Occipital lobe (tissue), 1 donor: ENCODE measurements at regions not wholly inside any gene's neighbourhood (a gene's known extent, or its start where the extent isn't known, plus 50 kb on each side); places are given as distances from the start of the nearest gene placed in this dataset.
"Not testable (repeated sequence)": the region's sequence is repeated elsewhere in the genome, so short reads cannot be mapped to it uniquely, and the experiment has no call there.

Source experiments
- DNase-seq: peaks from one replicate; lab custom pipeline; 2025; lab: John Stamatoyannopoulos, UW

DNA sequence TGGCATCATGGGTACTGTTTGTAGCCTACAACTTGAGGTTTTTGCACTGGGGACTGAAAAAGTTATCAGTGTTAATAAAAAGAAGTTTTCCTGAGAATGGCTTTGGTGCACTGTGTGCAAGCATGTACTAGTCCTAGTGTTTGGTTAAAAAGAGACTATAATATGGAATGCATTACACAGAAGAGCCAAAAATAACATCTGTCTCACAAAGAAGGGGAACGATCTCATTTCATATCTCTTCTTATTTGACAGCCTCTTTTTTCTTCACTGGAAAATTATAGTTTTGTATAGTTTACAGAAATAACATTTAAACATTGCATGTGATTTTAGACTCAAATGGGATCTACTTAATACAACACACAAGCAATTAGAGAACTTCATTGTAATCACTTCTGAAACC is 127.0 kb upstream of the GDNF start:
- no peak for DNase-seq

DNA sequence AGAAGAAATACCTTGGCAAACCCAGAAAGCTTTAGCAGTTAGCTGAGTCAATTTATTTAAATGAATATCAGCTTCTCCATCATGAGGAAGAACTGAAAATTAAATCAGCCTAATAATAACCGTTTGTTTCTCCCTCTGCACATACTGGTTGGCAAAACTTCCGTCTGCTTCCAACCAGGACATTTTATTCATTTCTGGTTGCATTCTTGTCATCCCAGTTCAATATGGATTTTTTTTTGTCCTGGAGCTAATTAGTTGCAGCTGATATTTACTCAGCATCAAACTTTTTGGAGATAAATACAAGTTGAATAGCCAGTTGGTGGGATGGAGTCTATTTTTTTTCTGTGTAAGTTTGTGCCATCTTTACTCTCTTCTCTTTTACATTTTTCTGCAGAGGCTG is 126.5 kb upstream of the GDNF start:
- DNase-seq: no peak

DNA sequence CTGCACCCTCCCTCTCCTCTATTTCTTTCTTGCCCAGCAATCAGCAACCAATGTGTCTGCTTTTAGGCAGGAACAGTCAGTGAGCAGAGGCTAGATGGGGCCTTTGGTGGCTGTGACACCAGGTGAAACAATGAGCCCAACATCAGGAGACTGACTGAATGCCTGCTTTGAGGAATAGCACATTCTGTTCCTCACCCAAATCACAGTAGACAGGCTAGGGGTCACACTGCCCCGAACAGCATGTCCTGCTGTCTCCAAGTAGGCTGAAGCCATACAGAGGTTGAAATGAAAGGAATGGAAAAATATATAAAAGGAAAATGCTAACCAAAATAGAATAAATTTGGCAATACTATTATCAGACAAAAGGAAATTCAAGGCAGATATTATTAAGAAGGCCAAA is 122.5 kb upstream of the GDNF start:
- DNase-seq: no peak

DNA sequence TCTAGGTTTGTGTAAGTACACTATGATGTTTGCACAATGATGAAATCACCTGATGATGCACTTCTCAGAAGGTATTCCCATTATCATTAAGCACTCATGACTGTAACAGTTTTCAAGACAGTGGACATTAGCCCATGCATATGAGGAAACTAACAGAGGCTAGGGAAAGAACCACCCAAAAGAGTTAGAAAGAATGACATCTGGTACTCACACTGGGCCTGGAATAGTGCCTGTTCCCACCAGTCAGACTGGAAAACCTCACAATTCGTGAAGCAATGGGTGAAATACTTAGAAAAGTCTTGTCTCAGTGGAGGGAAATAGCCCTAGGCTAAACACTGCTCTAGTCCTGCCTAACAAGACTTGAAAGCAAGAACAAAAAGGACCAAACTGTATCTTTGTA is 117.4 kb upstream of the GDNF start:
- DNase-seq: no peak

DNA sequence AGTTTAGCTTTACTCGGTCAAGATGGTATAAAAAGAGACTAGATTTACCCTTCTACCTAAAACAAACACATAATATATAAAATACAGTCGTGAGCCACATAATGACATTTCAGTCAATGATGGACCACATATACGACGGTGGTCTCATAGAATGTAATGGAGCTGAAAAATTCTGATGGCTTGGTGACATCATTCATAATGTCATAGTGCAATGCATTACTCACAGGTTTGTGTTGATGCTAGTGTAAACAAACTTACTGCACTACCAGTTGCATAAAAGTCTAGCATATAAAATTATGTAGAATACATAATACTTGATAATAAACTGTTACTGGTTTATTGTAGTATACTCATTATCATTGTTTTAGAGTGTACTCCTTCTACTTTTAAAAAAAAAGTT is 115.9 kb upstream of the GDNF start:
- no peak for DNase-seq

DNA sequence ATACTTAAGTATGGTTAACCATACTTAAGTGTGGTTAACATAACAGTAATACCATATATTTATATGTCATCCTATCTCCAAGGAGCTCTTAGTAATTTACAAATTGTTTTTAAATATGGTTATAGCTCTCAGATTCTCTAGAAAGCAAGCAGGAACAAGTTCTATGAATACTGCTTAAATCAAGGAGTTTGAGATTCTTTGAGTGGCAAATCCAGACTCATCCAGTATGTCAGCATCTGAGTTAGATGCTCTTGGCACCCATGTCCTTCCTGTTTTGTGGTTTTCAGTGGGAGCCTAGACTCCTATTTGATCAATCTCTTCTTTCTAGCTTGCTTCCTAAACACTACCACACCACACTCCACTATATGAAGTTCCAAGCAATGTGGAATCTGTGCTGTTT is 114.7 kb upstream of the GDNF start:
- no peak for DNase-seq

DNA sequence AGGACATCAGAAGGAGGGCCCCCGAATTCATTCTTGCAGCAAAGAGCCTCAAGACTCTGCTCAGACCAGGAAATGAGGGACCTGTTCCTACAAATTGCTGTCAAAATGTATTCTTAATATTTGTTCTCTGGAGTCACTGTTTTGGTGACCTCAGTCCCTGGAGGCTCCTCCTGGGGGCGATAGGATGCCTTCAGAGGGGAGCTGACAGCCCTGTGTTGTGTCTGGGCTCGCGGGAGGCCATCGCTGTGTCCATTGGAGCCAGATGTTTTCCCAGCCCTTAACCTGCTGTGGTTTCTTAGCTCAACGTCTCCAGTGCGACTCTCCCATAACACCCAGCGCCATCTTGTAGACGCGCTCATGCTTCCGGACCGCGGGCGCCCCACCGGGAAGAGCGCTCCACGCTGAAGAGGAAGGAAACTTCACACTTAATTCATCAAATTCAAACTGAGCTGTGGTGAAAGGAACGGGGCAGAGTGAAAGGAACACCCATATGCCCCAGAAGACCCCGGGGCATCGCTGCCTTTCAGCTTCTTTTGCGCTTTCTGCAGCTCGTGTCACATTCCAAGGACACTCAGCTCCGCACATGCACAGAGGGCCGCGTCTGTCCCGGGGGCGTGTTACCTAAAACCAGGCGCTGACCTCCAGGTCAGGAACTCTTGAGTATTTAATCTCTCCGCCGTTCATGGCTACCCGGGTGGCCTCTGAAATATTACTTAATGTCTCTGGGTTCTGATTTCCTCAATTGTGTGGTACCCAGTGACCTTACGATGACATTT is 112.3 kb upstream of the GDNF start:
- no peak for DNase-seq

DNA sequence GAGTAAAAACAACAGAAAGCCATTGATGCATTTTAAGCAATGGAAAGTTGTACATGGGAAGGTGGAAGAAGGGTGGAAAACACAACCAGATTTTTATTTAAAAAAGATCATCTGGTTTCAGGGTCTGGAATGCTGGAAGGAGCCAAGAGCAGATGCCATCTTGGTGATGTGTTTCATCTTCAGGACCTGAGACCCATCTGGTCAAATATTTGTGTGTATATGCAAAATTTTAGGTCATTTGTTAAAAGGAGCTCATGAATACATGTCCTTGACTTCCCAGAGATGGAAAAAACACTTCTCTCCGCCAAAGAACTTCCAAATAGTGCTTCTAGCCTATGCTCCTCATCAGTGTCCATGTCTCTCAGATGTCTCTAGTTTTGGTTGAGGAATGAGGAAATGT is 110.6 kb upstream of the GDNF start:
- no peak for DNase-seq

DNA sequence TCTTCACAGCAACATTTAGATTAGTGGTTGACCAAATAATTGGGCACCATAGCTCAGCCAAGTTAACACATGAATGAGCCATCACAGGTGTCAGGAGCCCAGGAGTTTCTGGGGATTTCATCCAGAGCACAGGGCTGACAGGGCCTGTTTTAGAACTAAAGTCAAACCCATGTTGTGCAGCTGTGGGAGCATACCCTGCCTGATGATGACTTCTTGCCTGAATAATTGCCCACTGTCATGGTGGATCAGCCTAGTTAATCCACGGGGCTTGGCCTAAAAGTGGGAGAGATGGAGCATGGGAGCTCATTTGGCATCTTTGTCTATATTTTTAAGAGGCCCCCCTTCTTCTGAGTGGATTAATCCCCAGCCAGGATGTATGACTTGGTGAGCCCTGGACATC is 105.6 kb upstream of the GDNF start:
- no peak for DNase-seq

DNA sequence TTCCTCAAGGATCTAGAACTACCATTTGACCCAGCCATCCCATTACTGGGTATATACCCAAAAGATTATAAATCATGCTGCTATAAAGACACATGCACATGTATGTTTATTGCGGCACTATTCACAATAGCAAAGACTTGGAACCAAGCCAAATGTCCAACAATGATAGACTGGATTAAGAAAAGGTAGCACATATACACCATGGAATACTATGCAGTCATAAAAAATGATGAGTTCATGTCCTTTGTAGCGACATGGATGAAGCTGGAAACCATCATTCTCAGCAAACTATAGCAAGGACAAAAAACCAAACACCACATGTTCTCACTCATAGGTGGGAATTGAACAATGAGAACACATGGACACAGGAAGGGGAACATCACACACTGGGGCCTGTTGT is 103.3 kb upstream of the GDNF start:
- DNase-seq: not testable (repeated sequence)

DNA sequence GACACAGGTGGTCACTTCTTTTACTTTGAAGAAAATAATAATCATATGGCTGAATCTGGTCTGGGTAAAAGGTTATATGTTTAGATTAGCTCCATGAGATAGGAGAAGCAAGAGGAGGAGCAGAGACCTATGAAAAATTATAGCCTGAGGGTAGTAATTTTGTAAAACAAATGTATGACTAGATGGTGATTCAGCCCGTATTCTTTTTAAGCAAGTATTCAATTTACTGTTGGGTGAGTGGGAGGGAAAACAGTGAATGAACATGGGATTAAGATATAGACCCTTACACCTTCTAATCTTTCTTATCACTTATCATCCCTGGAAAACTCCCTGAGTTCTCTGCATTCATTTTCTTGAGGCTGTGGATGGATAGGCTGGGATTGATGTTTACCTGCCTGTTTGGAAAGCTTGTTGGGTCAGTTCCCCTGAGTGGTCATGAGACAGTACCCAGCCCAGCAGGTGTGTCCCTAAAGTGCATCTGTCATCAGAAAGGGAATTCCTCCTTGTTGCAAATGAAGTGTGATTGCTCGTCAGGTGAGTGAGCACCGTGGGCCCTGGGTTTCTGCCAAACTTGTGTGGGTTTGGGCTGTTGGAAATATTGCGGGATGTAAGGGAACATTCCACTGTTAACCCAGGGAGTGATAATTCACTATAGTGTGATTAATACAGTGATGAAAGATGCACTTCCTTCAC is 101.2 kb upstream of the GDNF start:
- DNase-seq: no peak

DNA sequence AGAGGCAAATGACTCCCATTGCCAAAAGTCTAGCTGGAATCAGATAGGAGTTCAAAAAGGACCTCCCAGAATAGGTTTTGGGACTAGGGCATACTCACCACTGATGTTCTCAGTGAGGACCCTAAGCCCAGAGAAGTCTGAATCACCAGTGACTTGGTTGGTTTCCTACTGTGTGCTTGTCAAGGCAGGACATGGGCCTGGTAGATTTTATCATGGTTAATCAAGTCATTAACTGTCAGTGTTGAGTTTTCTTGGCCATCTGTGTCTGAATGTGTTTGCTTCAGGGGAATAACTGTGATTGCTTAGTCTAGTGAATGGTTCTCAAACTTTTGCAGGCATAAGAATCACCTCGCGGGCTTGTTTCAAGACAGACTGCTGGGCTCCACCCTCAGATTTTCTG is 99.0 kb upstream of the GDNF start:
- no peak for DNase-seq

DNA sequence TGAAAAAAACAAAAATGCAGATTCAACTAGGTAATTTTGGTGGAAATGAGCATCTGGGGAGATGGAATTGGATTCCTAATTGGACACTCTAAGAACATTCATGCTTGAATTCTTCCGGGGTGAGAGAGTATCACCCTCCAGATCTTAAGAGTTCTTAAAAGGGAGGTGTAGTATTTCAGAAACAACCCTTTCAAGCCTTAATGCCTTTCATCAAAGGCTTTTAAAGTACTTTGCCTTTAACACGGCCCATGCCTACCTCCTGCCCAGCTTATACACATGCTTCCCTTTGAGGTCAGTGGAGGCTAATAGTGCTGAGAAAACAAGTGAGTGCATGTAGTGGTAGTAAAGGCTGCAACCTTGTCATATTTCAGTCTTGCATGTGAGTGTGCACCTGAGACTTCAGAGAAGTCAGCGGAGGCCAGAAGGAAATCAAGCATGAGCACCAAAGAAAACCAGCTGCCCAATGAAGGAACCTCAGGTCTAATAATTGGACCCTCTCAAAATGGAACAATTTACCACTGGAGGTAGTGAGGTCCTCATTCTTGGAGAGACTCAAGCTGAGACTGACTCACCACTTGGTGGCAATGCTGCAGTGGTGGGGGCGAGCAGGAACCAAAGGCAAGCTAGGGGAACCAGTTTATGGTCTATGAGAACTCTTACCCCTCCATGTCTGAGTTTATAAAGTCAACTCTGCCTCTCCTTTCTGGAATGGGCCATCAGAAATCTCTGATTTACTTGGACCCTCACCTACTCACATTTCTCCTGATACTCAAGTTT is 98.4 kb upstream of the GDNF start:
- no peak for DNase-seq

DNA sequence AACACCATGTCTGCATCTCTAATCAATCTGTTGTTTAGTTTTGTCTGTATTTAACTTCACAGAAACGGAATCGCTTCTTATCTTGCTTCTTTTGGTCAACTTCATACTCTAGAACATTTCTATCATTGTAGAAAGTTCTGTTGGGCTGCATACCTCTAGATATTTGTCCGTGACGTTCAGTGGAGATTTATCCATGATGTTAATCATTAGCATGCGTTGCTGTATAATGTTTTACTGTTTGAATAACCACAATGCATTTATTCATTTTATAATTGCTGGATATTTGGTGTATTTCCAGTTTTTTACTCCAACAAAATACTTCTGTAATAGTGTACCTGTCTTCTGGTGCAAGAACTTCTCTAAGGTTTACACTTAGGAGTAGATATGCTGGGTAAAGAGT is 96.2 kb upstream of the GDNF start:
- DNase-seq: no peak

DNA sequence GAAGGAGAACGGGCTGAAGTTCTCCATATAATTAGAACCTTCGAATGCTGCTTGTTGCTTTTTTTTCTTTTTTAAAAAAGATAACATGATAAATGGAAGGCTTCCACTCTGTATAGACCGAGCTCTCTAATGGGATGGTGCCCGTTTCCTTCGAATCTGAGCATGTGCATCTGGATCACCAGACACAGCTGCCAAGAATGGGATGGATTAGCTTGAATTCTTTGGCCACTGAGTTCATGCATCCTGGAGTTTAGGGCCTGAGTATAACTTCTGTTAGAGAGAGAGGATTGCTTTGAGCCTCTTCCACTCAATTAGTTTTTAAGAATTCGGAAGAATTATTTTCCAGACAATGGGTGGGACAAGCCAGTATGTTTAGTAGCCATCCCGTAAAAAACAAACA is 93.7 kb upstream of the GDNF start:
- DNase-seq: no peak

DNA sequence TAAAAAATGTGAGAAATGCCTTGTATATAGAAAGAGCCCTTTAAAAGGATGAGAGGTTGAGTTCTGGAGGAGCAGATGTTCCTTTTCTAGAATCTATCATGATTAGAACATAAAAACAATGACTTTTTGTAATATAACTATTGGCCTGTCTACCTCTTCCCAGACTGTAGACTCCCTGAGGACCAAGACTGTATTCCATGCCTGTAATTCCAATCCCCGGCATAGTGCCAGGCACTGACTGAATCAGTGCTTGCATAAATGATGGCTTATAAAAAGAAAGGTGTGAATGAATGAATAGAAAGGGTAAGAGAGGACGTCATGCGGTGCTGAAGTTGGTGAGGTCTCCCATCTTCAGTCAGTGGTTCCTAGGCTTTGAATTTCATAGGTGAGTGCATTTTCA is 92.6 kb upstream of the GDNF start:
- DNase-seq: no peak

DNA sequence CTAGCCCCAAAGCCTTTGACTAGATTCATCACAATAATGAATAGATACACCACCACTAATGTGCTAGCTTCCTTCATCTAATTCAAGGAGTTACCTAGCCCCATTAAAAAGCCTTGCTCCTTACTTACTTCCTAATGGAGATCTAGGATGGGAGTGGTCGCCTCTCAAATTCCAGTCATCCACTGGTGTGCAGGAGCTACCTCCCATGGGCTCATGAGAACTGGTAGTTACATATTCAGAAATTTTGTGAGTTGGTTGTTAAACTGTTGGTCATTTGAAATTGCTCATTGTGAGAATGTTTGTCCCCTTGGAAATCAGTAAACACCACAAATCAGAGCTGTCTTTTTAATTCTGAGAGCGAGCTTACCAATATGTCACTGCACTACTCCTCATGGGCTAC is 91.7 kb upstream of the GDNF start:
- DNase-seq: no peak

DNA sequence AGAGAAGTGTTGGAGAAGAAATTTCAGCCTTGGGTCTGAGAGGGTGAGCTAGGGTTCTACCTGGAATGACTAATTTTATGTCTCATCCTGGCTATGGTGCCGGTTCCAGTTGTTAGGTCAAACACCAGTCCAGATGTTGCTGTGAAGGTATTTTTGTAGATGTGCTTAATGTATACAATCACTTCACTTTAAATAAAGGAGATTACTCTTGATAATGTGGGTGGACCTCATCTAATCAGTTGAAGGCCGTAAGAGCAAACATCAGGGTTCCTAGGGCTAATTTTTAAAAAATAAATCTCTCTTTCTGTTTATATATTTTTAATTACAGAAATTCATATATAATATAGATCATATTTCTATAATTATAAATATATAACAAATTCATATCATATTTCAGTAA is 90.5 kb upstream of the GDNF start:
- DNase-seq: no peak

DNA sequence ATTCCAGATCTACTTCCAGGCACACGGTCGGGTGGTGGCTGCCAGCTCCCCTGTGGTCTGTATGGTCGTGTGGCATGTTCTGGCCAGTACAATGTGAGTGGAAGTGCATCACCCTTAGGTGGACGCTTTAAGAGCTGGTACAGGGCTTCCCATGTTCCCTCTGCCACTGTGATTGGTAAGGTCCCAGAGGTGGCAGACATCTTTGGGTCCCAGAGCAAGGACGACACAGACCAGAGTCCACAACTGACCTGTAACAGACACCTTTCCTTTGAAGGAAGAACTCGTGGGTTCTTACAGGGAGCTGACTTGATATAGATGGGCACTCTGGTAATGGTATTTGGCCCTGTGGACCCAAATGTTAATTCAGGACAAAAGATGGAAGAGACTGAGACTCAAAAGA is 90.0 kb upstream of the GDNF start:
- DNase-seq: no peak

DNA sequence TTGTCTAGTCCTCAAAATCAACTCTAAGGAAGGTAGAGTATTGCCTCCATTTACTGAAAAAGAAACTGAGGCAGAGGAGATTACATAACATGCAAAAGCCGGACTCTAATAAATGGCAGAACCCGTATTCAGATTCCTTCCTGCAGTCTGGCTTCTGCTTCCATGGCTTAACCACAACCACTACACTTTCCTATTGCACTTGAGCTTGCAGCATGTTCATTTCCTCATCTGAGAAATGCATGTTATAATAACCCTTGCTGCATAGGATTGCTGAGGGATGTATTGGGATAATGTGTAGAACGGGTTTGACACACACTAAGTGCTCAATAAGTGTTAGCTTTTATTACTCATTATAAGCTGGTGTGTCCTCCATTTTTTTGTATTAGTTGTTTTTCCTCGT is 87.9 kb upstream of the GDNF start:
- not testable (repeated sequence) for DNase-seq

DNA sequence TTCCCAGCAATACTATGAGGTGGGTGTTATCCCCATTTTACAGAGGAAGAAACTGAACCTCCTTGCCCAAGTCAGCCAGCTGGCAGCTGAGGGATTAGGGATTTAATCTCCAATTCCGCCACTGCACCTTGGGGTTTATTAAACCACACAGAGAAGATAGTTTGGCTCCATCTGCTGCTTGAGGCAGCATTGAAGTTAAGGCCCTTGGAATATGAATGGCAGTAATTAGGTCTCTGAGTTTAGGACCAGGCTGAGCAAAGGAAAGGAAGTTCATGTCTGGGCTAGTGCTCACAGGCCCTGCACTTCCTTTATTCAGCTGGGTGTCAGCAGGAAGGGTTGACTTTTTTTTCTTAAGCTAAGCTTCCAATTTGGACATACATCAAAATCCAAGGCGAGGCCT is 86.9 kb upstream of the GDNF start:
- DNase-seq: no peak

DNA sequence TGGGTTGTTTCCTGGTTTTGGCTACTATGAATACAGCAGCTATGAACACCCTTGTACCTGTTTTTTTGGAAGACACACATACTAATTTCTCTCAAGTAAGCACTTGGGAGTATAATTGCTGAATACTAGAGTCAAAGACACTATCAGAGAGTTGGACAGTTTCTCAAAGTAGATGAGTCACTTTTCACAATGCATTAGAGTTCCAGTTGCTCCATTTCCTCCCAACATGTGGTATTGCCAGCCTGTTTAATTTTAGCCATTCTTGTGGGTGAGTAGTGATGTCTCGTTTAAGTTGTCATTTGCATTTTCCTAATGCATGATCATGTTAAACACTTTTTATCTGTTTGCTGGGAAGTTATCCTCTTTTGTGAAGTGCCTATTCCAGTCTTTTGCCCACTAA is 81.6 kb upstream of the GDNF start:
- no peak for DNase-seq

DNA sequence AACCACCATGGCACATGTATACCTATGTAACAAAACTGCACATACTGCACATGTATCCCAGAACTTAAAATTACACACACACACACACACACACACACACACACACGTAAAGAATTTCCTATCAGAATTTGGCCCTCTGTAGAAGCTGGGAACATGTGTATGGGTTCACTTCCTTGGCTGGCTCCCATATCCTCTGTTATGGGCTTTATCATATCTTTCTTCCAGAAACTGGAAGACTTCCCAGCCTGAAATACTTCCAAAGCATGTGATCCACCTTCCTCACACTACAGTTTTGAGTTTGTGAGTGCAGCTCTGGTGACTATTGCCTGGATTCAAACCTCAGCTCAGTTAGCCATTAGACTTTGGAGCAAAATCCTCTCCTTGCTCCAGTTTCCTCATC is 78.6 kb upstream of the GDNF start:
- DNase-seq: no peak
